ENCODE measurements at regions not wholly inside any gene's neighbourhood (a gene's known extent, or its start where the extent isn't known, plus 50 kb on each side); places are given as distances from the start of the nearest gene placed in this dataset.

GRCh38 chr13:22112956-22113745 is 442.3 kb downstream of the FGF9 start:
- no peaks in the 10 kb centered on the region for H3K9me3 ChIP-seq (ENCODE audit: control insufficient read depth in 3 of 3, low read length in 3 of 3)

DNA sequence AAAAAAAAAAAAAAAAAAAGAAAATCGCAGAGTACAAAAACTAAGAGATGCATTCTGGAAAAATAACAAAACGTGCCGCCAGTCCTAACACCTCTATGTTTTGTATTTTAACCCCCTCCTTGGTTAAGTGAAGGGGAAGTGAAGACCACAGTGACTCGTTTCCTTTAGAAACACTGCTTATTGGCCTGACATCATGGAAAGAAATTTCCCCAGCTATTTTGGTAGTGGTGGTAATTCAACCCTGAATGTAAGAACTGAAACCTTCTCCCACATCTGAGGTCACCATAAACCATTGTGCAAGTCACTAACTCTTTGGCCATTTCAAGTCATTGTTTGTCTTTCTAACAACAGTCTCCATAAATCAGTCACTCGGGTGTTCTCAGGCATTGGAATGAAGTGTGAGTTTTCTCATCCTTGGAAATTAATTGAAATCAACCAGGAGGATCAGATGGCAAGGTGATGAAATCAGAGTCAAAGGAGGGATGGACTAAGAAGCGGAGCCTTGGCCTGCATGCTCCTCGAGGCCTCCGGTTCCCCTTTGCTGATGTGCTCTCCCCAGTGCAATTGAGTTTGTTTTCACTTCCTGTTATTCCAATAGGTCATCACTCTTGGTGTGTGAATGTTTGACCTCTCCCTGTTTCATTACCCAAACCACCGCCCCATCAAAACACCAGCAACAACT is 443.9 kb downstream of the FGF9 start:
- H3K9me3 ChIP-seq (ENCODE audit: control insufficient read depth in 3 of 3, low read length in 3 of 3): no peaks in the 10 kb centered on the region
- peaks cover 3 to 6% (median 3%) of the 10 kb centered on the region in 3 donors for H3K27me3 ChIP-seq (ENCODE audit: control insufficient read depth in 3 of 3, insufficient read depth in 3 of 3, low read length in 3 of 3)
- H3K27ac ChIP-seq (ENCODE audit: low read depth, low read length): no peak overlapping the region
- H3K36me3 ChIP-seq (ENCODE audit: control insufficient read depth in 3 of 3, insufficient read depth in 3 of 3, low read length in 3 of 3): no peaks in the 10 kb centered on the region
- no peak overlapping the region for H3K4me3 ChIP-seq (ENCODE audit: low read length in 3 of 3)
- H3K9ac ChIP-seq (ENCODE audit: low read depth in 1 of 3, low read length in 3 of 3): no peak overlapping the region
- H3K4me1 ChIP-seq (ENCODE audit: control insufficient read depth in 3 of 3, insufficient read depth in 3 of 3, low read length in 3 of 3): peaks cover 0 to 2% (median 0%) of the 10 kb centered on the region in 3 donors

More at GRCh38 chr13:22112956-22113745, 442.3 kb downstream of the FGF9 start:
- peaks cover 0 to 4% (median 2%) of the 10 kb centered on the region in 3 donors for H3K4me1 ChIP-seq (ENCODE audit: control insufficient read depth in 3 of 3, insufficient read depth in 3 of 3, low read length in 3 of 3)
- H3K36me3 ChIP-seq (ENCODE audit: control insufficient read depth in 3 of 3, insufficient read depth in 3 of 3, low read length in 3 of 3): no peaks in the 10 kb centered on the region
- no peak overlapping the region for H3K27ac ChIP-seq (ENCODE audit: low read depth, low read length)
- peaks cover 0 to 3% (median 3%) of the 10 kb centered on the region in 3 donors for H3K27me3 ChIP-seq (ENCODE audit: control insufficient read depth in 3 of 3, insufficient read depth in 3 of 3, low read length in 3 of 3)
- H3K9ac ChIP-seq (ENCODE audit: low read depth in 1 of 3, low read length in 3 of 3): no peak overlapping the region
- no peak overlapping the region for H3K4me3 ChIP-seq (ENCODE audit: low read length in 3 of 3)

- Histone ChIP-seq H3K36me3 (ENCODE audit: control insufficient read depth in 3 of 3, insufficient read depth in 3 of 3, low read length in 3 of 3) (no peaks in the 10 kb centered on the region), H3K4me1 (ENCODE audit: control insufficient read depth in 3 of 3, insufficient read depth in 3 of 3, low read length in 3 of 3) (peaks cover 0 to 2% (median 0%) of the 10 kb centered on the region in 3 donors), H3K4me3 (ENCODE audit: low read length in 3 of 3) (no peak overlapping the region), H3K27me3 (ENCODE audit: control insufficient read depth in 3 of 3, insufficient read depth in 3 of 3, low read length in 3 of 3) (peaks cover 0 to 3% (median 3%) of the 10 kb centered on the region in 3 donors), H3K9ac (ENCODE audit: low read depth in 1 of 3, low read length in 3 of 3) (no peak overlapping the region), H3K27ac (ENCODE audit: low read depth, low read length) (no peak overlapping the region), H3K9me3 (ENCODE audit: control insufficient read depth in 3 of 3, low read length in 3 of 3) (no peaks in the 10 kb centered on the region)
Observed at GRCh38 chr13:22118158-22118557, 447.3 kb downstream of the FGF9 start.

- no peak overlapping the region for H3K4me3 ChIP-seq (ENCODE audit: low read length in 3 of 3)
- H3K9ac ChIP-seq (ENCODE audit: low read depth in 1 of 3, low read length in 3 of 3): no peak overlapping the region
- no peak overlapping the region for H3K27ac ChIP-seq (ENCODE audit: low read depth, low read length)
- H3K4me1 ChIP-seq (ENCODE audit: control insufficient read depth in 3 of 3, insufficient read depth in 3 of 3, low read length in 3 of 3): no peaks in the 10 kb centered on the region
- H3K9me3 ChIP-seq (ENCODE audit: control insufficient read depth in 3 of 3, low read length in 3 of 3): no peaks in the 10 kb centered on the region
- H3K27me3 ChIP-seq (ENCODE audit: control insufficient read depth in 3 of 3, insufficient read depth in 3 of 3, low read length in 3 of 3): peaks cover 0 to 3% (median 3%) of the 10 kb centered on the region in 3 donors
- H3K36me3 ChIP-seq (ENCODE audit: control insufficient read depth in 3 of 3, insufficient read depth in 3 of 3, low read length in 3 of 3): no peaks in the 10 kb centered on the region
Observed at GRCh38 chr13:22120646-22121045, 449.8 kb downstream of the FGF9 start.

GRCh38 chr13:22121146-22121739 is 450.4 kb downstream of the FGF9 start:
- Histone ChIP-seq H3K27me3 (ENCODE audit: control insufficient read depth in 3 of 3, insufficient read depth in 3 of 3, low read length in 3 of 3) (peaks cover 0 to 3% (median 3%) of the 10 kb centered on the region in 3 donors), H3K4me3 (ENCODE audit: low read length in 3 of 3) (no peak overlapping the region)

GRCh38 chr13:22126433-22127021 is 455.7 kb downstream of the FGF9 start:
- Histone ChIP-seq H3K36me3 (ENCODE audit: control insufficient read depth in 3 of 3, insufficient read depth in 3 of 3, low read length in 3 of 3) (no peaks in the 10 kb centered on the region), H3K27ac (ENCODE audit: low read depth, low read length) (no peak overlapping the region), H3K9me3 (ENCODE audit: control insufficient read depth in 3 of 3, low read length in 3 of 3) (peaks cover 0 to 4% (median 3%) of the 10 kb centered on the region in 3 donors), H3K9ac (ENCODE audit: low read depth in 1 of 3, low read length in 3 of 3) (no peak overlapping the region), H3K4me3 (ENCODE audit: low read length in 3 of 3) (no peak overlapping the region), H3K27me3 (ENCODE audit: control insufficient read depth in 3 of 3, insufficient read depth in 3 of 3, low read length in 3 of 3) (no peaks in the 10 kb centered on the region), H3K4me1 (ENCODE audit: control insufficient read depth in 3 of 3, insufficient read depth in 3 of 3, low read length in 3 of 3) (no peaks in the 10 kb centered on the region)

More at GRCh38 chr13:22121146-22121739, 450.4 kb downstream of the FGF9 start:
- no peaks in the 10 kb centered on the region for H3K4me1 ChIP-seq (ENCODE audit: control insufficient read depth in 3 of 3, insufficient read depth in 3 of 3, low read length in 3 of 3)
- H3K27ac ChIP-seq (ENCODE audit: low read depth, low read length): no peak overlapping the region
- H3K9ac ChIP-seq (ENCODE audit: low read depth in 1 of 3, low read length in 3 of 3): no peak overlapping the region
- H3K9me3 ChIP-seq (ENCODE audit: control insufficient read depth in 3 of 3, low read length in 3 of 3): no peaks in the 10 kb centered on the region
- H3K36me3 ChIP-seq (ENCODE audit: control insufficient read depth in 3 of 3, insufficient read depth in 3 of 3, low read length in 3 of 3): no peaks in the 10 kb centered on the region

DNA sequence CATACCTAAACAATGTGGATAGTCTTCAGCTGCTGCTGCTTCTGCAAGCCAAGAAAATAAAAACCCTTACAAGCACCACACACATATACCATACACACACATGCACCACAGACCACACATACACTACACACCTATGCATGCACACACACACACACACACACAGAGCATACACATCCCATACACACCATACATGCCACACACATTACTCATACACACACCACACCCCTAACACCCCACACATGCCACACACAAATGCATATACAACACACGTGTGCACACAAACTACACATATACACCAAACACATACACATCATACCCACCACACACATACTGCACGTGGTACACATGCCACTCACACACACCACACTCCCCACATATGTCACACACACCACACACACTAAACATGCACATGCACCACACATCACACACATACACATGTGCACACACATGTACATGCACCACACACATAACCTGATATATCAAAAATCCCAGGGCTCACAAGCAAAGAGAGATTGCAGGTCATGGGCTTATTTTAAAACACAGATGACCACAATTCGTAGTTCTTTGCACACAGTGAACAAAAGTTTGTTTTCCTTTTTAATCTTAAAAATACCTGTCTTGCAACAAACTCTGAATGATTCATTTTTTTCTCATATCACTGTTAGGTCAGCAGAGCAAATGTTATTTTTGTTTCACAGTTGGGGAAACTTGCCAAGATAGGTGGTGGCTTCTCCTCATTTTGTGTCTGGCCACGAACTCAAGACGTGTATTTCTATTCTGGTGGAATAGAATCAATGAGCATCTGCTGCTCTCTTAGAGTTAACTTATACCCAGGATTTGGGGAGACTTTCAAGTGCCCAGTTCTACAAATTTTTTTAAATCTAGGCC is 456.6 kb downstream of the FGF9 start:
- Histone ChIP-seq H3K27ac (ENCODE audit: low read depth, low read length) (no peak overlapping the region), H3K9me3 (ENCODE audit: control insufficient read depth in 3 of 3, low read length in 3 of 3) (peaks cover 0 to 4% (median 3%) of the 10 kb centered on the region in 3 donors), H3K4me1 (ENCODE audit: control insufficient read depth in 3 of 3, insufficient read depth in 3 of 3, low read length in 3 of 3) (no peaks in the 10 kb centered on the region), H3K27me3 (ENCODE audit: control insufficient read depth in 3 of 3, insufficient read depth in 3 of 3, low read length in 3 of 3) (no peaks in the 10 kb centered on the region), H3K36me3 (ENCODE audit: control insufficient read depth in 3 of 3, insufficient read depth in 3 of 3, low read length in 3 of 3) (no peaks in the 10 kb centered on the region), H3K9ac (ENCODE audit: low read depth in 1 of 3, low read length in 3 of 3) (no peak overlapping the region), H3K4me3 (ENCODE audit: low read length in 3 of 3) (no peak overlapping the region)

- H3K27ac ChIP-seq (ENCODE audit: low read depth, low read length): no peak overlapping the region
- H3K4me1 ChIP-seq (ENCODE audit: control insufficient read depth in 3 of 3, insufficient read depth in 3 of 3, low read length in 3 of 3): no peaks in the 10 kb centered on the region
- H3K36me3 ChIP-seq (ENCODE audit: control insufficient read depth in 3 of 3, insufficient read depth in 3 of 3, low read length in 3 of 3): no peaks in the 10 kb centered on the region
- H3K27me3 ChIP-seq (ENCODE audit: control insufficient read depth in 3 of 3, insufficient read depth in 3 of 3, low read length in 3 of 3): no peaks in the 10 kb centered on the region
- no peak overlapping the region for H3K4me3 ChIP-seq (ENCODE audit: low read length in 3 of 3)
- peaks cover 0 to 4% (median 3%) of the 10 kb centered on the region in 3 donors for H3K9me3 ChIP-seq (ENCODE audit: control insufficient read depth in 3 of 3, low read length in 3 of 3)
- no peak overlapping the region for H3K9ac ChIP-seq (ENCODE audit: low read depth in 1 of 3, low read length in 3 of 3)
Observed at GRCh38 chr13:22128441-22129408, 457.9 kb downstream of the FGF9 start.

Data from skeletal muscle tissue (tissue), 3 donors.